SU-DHL-6 (cell line): ENCODE measurements at regions not wholly inside any gene's neighbourhood (a gene's known extent, or its start where the extent isn't known, plus 50 kb on each side); places are given as distances from the start of the nearest gene placed in this dataset.

ENCODE experiments used
- CTCF ChIP-seq: fragments of 200-600 bp; sonication (generic); IDR thresholded peaks from one replicate; pipeline ENCODE4 v1.5.1; 2017; ENCODE audit warnings: antibody characterized with exemption, mild to moderate bottlenecking, low read length, moderate library complexity; ENCODE audit not compliant: insufficient read depth, poor library complexity, severe bottlenecking
- EZH2phosphoT487 ChIP-seq: fragments of 200-600 bp; sonication (generic), shearing (Covaris generic); conservative IDR thresholded peaks from 2 replicates; pipeline ENCODE4 v1.6.1; 2018; ENCODE audit warnings: mild to moderate bottlenecking, antibody characterized with exemption, low read length, moderate library complexity, mixed read lengths

GRCh38 chr2:176686328-176686727 lies 417.1 kb downstream of the MTX2 start:
- no peak for TF ChIP-seq CTCF
- TF ChIP-seq EZH2phosphoT487, result no peak
